ENCODE measurements at regions not wholly inside any gene's neighbourhood (a gene's known extent, or its start where the extent isn't known, plus 50 kb on each side); places are given as distances from the start of the nearest gene placed in this dataset.

DNA sequence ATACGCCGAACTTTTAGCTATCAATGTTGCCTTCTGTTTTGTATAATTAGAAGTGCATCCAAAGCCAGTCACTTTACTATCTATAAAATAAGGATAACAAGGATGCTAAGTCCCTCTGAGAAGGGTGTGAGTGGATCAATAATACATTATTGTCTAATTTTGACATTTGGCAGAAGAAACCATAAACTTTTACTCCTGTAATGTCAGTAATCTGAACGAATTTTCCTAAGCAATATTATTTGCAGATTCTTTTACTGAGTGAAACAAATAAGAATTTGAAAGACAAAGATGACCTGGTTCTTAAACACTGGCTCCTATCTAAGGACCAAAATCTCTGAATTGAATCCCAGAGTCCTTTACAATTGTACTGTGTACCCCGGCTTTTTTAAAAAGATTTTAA lies 126.6 kb upstream of the TMEM161B start:
- no peak overlapping the region for H3K4me3 ChIP-seq
- no peaks in the 10 kb centered on the region for H3K36me3 ChIP-seq
- intact Hi-C loops (cut with DNase I): no loop called here
- DNase-seq: no peak
- H3K4me1 ChIP-seq: no peaks in the 10 kb centered on the region
- ATAC-seq: no peak
- whole genome bisulfite sequencing (ENCODE audit: insufficient coverage, low coverage, low lambda C conversion rate, missing lambda C conversion rate): 67% methylated on average over 4 of the region's 4 CpGs
- no peak overlapping the region for H3K27ac ChIP-seq
- no peaks in the 10 kb centered on the region for H3K9me3 ChIP-seq
- TF ChIP-seq POLR2A (IDR thresholded peaks at IDR 0.05): no peak
- TF ChIP-seq, protein P1, sequence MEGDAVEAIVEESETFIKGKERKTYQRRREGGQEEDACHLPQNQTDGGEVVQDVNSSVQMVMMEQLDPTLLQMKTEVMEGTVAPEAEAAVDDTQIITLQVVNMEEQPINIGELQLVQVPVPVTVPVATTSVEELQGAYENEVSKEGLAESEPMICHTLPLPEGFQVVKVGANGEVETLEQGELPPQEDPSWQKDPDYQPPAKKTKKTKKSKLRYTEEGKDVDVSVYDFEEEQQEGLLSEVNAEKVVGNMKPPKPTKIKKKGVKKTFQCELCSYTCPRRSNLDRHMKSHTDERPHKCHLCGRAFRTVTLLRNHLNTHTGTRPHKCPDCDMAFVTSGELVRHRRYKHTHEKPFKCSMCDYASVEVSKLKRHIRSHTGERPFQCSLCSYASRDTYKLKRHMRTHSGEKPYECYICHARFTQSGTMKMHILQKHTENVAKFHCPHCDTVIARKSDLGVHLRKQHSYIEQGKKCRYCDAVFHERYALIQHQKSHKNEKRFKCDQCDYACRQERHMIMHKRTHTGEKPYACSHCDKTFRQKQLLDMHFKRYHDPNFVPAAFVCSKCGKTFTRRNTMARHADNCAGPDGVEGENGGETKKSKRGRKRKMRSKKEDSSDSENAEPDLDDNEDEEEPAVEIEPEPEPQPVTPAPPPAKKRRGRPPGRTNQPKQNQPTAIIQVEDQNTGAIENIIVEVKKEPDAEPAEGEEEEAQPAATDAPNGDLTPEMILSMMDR (IDR thresholded peaks at IDR 0.05): no peak
- H3K27me3 ChIP-seq: no peaks in the 10 kb centered on the region

DNA sequence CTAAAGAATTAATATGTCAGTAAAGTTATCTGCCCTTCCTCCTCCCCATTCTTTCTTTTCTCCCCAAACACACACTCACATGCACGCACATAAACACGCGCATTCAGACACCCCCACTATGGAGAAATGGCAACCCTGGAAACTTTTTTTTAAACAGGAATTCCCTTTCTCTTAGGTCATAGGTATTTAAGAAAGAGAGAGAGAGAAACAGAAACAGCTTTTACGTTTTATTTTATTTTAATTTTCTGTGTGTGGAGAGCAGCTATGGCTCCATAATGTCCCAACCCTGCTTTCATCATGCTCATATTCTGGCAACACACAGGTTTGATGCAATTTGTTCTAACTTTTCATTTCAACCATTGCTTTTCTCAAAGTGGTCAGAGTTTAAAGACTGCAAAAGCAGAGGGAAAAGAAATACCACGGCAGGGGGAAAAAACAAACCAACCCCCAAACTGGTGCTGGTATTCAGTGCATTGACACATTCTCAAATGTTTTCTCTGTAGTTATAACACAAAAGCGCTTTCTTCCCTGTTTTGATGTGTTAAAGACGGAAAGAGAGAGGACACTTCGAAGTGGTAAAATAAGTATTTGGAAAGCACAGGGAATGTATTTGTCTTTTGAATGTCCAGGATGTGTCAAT lies 126.0 kb upstream of the TMEM161B start:
- intact Hi-C loops (cut with DNase I): no loop called here
- TF ChIP-seq, protein P1 (IDR thresholded peaks at IDR 0.05): no peak
- TF ChIP-seq POLR2A (IDR thresholded peaks at IDR 0.05): no peak
- WGBS (ENCODE audit: insufficient coverage, low coverage, low lambda C conversion rate, missing lambda C conversion rate): 69% methylated on average over 8 of the region's 8 CpGs
- ATAC-seq: no peak
- Histone ChIP-seq H3K4me1 (no peaks in the 10 kb centered on the region), H3K4me3 (no peak overlapping the region), H3K27me3 (no peaks in the 10 kb centered on the region), H3K9me3 (no peaks in the 10 kb centered on the region), H3K27ac (no peak overlapping the region), H3K36me3 (no peaks in the 10 kb centered on the region)
- no peak for DNase-seq

DNA sequence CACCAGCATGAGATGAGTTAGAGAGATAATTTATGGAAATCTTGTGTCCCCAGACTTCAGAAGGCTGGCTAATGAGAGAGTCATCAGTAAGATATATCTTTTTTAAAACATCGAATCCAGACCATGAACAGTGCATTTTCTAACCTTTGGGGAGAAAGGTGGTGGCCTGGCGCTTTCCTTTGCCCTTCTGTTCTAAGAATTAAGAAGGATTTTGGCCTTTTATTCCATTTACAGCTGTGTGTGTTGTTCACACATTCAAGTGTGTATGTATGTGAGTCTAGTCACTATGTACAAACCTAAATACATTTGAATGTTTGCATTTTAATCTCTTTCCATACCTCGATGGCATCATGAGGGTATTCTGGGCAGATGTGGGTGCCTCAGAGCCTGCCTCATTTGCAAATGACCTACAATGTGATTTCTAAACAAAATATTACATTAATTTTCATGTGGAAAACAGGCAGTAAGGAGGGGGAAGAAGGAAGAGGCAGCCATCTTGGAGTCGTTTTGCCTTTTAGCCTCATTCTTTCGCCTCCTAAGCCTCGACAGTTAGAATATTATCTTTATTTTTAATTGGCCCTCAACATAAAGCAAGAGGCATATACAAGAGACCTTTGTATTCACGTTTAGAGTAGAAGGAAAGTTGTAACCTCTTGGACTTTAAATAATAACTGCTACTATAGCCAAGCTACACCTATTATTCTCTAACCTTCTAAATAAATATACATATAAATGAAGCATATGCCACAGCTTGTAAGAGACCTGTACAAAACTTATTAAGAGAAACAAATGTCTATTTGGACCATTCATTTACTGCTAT lies 125.3 kb upstream of the TMEM161B start:
- intact Hi-C loops (cut with DNase I): no loop called here
- no peaks in the 10 kb centered on the region for H3K27me3 ChIP-seq
- no peak for DNase-seq
- H3K27ac ChIP-seq: no peak overlapping the region
- H3K36me3 ChIP-seq: no peaks in the 10 kb centered on the region
- H3K4me1 ChIP-seq: no peaks in the 10 kb centered on the region
- no peak overlapping the region for H3K4me3 ChIP-seq
- H3K9me3 ChIP-seq: no peaks in the 10 kb centered on the region
- 72% methylated on average over 7 of the region's 7 CpGs for WGBS (ENCODE audit: insufficient coverage, low coverage, low lambda C conversion rate, missing lambda C conversion rate)
- no peak for TF ChIP-seq POLR2A (IDR thresholded peaks at IDR 0.05)
- TF ChIP-seq, protein P1 (IDR thresholded peaks at IDR 0.05): no peak
- no peak for ATAC-seq

DNA sequence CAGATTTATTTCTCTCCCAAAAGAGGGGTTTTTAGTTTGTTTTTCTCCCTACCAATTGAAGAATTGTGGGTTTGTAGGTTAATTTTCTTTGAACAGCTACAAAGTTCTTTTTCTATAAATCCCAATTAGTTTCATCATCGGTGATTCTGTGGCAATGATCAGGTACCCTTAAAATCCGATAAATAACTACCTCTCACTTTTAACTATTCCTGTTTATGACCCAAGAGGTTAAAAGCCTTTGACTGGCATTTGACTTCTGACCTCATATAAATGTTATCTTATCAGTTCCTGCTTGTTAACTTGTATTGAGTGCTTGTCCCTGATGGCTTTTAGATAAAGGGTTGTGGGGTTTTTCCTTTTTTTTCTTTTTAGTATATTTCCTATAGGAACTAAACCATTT lies 124.4 kb upstream of the TMEM161B start:
- TF ChIP-seq, protein P1 (IDR thresholded peaks at IDR 0.05): no peak
- TF ChIP-seq POLR2A (IDR thresholded peaks at IDR 0.05): no peak
- Histone ChIP-seq H3K4me3 (no peak overlapping the region), H3K27me3 (no peaks in the 10 kb centered on the region), H3K4me1 (no peaks in the 10 kb centered on the region), H3K27ac (no peak overlapping the region), H3K9me3 (no peaks in the 10 kb centered on the region), H3K36me3 (no peaks in the 10 kb centered on the region)
- intact Hi-C loops (cut with DNase I): no loop called here
- 31% methylated on average over 2 of the region's 2 CpGs for whole genome bisulfite sequencing (ENCODE audit: insufficient coverage, low coverage, low lambda C conversion rate, missing lambda C conversion rate)
- ATAC-seq: no peak
- DNase-seq: no peak
